ENCODE measurements at regions not wholly inside any gene's neighbourhood (a gene's known extent, or its start where the extent isn't known, plus 50 kb on each side); places are given as distances from the start of the nearest gene placed in this dataset.

- no peak for DNase-seq (ENCODE audit: low spot score)
Observed at GRCh38 chr18:27274901-27275300, 89.8 kb upstream of the CHST9 start.

GRCh38 chr18:27270508-27270907 lies 85.4 kb upstream of the CHST9 start:
- no peak for DNase-seq (ENCODE audit: low spot score)

DNA sequence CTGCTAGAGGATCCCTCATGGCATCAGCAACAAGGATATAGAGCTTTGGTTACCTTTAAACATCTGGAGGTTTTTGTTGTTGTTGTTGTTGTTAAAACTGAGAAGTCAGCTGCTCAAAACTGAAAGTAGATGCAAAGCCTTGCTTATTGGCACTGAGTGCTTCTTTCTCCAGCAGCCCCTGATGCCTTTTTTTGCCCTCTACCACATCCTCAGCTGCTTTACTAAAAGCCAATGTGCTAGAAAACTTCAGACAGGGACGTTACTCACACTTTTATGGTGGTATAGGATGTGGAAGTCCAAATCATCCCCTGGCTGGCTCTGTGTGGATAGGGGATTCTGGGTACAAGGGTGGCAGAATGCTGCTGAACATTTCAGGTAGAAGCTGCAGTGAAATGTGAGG lies 78.3 kb upstream of the CHST9 start:
- DNase-seq (ENCODE audit: low spot score) = no peak

DNA sequence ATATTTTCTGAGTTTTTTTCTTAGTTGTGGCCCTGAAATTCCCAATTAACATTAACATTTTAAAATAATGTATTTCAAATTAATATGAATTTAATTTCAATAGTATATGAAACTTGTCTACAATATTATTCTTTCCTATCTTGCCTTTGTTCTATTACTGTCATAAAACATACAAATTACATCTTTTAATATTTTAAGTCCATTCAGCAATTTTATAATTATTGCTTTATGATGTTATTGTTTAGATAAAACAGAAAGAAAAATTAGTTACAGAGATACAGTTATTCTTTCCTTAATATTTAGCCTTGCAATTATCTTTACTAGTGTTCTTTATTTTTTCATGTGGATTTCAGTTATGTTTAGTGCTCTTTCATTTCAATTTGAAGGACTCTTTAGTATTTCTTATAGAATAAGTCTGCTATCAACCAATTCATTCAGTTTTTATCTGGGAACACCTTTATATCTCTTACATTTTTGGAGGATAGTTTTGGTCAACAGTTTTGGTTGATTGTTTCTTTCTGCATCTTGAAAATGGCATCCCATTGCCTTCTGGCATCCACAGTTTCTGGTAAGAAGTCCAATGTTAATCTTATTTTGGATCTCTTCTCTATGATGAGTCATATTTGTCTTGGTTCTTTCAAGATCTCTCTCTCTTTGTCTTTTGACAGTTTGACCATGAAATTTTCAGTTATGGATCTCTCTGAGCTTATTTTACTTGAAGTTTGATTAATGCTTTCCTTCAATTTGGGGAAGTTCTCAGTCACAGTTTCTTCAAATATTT lies 76.9 kb upstream of the CHST9 start:
- DNase-seq (ENCODE audit: low spot score) = no peak

DNA sequence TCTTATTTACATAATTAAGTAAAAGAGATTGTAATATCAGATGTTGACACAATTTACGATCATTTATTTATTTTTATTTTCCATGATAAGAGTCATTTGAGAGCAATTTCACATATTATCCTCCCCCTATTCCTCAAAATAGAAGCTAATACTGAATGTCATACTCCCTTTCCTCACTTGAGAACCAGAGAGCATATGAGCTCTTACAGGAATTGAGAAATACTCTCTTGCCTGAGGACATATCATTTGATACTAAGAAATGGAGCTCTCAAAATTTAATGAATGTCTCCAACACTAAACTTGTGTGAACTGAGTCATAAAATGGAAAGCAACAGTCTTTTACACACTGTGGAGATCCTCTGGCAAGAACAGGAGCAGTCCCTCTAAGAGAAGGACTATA lies 68.5 kb upstream of the CHST9 start:
- DNase-seq (ENCODE audit: low spot score) = no peak

DNA sequence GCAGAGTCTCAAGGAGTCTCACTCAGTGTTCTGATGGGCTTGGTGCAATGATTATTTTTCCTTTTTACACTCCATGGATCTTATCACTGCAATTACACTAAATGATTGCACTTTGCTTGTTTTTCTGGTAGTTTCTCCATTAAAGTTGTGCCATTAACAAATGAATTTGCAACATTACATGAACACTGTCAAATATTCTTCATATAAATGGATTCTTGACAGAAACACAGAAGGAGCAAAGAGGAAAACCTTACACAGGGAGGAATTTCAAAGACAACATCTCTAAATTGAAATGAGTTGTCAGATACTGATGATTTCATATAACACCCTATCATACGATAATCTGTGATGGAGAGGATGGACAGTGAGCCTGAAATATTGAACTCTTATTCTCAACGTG lies 65.4 kb upstream of the CHST9 start:
- no peak for DNase-seq (ENCODE audit: low spot score)

DNA sequence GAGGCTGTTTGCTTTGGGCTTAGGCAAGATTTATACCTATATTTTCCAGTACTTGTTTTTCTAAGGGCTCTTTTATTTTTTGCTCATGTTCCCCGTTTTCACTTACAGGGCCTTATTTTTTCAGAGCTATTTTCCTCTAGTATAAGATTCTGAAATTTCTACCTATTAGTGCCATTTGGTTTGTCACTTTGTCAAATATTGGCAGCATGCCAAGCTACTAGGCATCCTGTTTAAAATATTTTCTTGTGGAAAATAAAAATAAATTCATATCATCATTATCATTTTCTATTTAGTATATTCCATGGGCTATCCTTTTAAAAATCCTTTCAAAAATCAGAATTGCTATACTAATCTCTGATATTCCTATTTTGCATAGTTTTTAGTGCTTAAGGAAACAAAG lies 64.8 kb upstream of the CHST9 start:
- DNase-seq (ENCODE audit: low spot score) = no peak

GRCh38 chr18:27244259-27244658 lies 59.2 kb upstream of the CHST9 start:
- no peak for DNase-seq (ENCODE audit: low spot score)

GRCh38 chr18:27242392-27243047 lies 57.4 kb upstream of the CHST9 start:
- no peak for DNase-seq (ENCODE audit: low spot score)

GRCh38 chr18:27240383-27240782 lies 55.3 kb upstream of the CHST9 start:
- DNase-seq (ENCODE audit: low spot score) = no peak

- DNase-seq (ENCODE audit: low spot score) = no peak
Observed at GRCh38 chr18:27239669-27240068, 54.6 kb upstream of the CHST9 start.

- DNase-seq (ENCODE audit: low spot score) = no peak
Observed at GRCh38 chr18:27235218-27235870, 50.2 kb upstream of the CHST9 start.
